Panc1 (cell line): ENCODE measurements at regions not wholly inside any gene's neighbourhood (a gene's known extent, or its start where the extent isn't known, plus 50 kb on each side); places are given as distances from the start of the nearest gene placed in this dataset.

Experiments used
- ATAC-seq: fragments of 200-7000 bp; cut with Tn5 transposase; 2 replicates; pipeline ENCODE4 v1.9.1; 2020; ENCODE audit warnings: mild to moderate bottlenecking, moderate library complexity
- BruUV-seq: library from RNA; stranded (reverse); fragments of 400-500 nt; replicated peaks from 2 replicates; lab custom pipeline; 2021; lab: Mats Ljungman, UMichigan
- CTCF ChIA-PET: fragments of 300-600 bp; sonication (Branson Sonifier 250); formaldehyde crosslinking; loops from one replicate; lab custom pipeline; 2022; ENCODE audit warnings: antibody characterized with exemption; lab: Charles Lee
- POLR2A ChIA-PET: fragments of 300-600 bp; sonication (Branson Sonifier 250); formaldehyde crosslinking; loops from one replicate; lab custom pipeline; 2022; ENCODE audit warnings: antibody characterized with exemption; lab: Charles Lee
- DNase-seq: peaks from one replicate; pipeline ENCODE4 v3.0.0-alpha.2; 2010; ENCODE audit warnings: low read depth, low spot score
- H3K27ac ChIP-seq: 2 replicates; pipeline ENCODE4 v1.5.1; 2011; ENCODE audit warnings: mild to moderate bottlenecking, low read length, inconsistent platforms
- H3K27me3 ChIP-seq: fragments of 200-500 bp; sonication (Bioruptor generic); 2 replicates; pipeline ENCODE4 v1.6.0; 2014; ENCODE audit warnings: low read length, inconsistent platforms; ENCODE audit not compliant: control insufficient read depth, insufficient read depth
- H3K36me3 ChIP-seq: fragments of 200-500 bp; sonication (Bioruptor generic); 2 replicates; pipeline ENCODE4 v1.5.1; 2014; ENCODE audit warnings: inconsistent platforms, mild to moderate bottlenecking, low read length, moderate library complexity; ENCODE audit not compliant: control insufficient read depth, insufficient read depth
- H3K4me1 ChIP-seq: 2 replicates; pipeline ENCODE4 v1.5.1; 2011; ENCODE audit warnings: inconsistent platforms, mild to moderate bottlenecking, low read length, moderate library complexity; ENCODE audit not compliant: control insufficient read depth, insufficient read depth
- H3K4me3 ChIP-seq, 2 experiments: 2 replicates each; pipeline ENCODE4 v1.5.1; 2011 to 2012; ENCODE audit warnings: low read depth in 2 of 2, low read length in 2 of 2, mild to moderate bottlenecking in 2 of 2, inconsistent platforms in 1 of 2, moderate library complexity in 1 of 2
- H3K9me3 ChIP-seq: fragments of 200-500 bp; sonication (Bioruptor generic); 2 replicates; pipeline ENCODE4 v1.5.1; 2014; ENCODE audit warnings: low read depth, mild to moderate bottlenecking, inconsistent platforms, low read length, moderate library complexity; ENCODE audit not compliant: control insufficient read depth, insufficient read depth
- CTCF ChIP-seq: fragments of 450-650 bp; IDR thresholded peaks from 2 replicates; pipeline ENCODE4 v1.5.1; 2017; ENCODE audit warnings: mild to moderate bottlenecking
- POLR2AphosphoS5 ChIP-seq: IDR thresholded peaks from 2 replicates; pipeline ENCODE4 v1.6.1; 2012; ENCODE audit warnings: mild to moderate bottlenecking, low read depth, low read length, moderate library complexity
- REST ChIP-seq, 2 experiments: IDR thresholded peaks; 2 replicates each; pipeline ENCODE4 v1.6.1; 2011 to 2012; ENCODE audit warnings: low read depth in 2 of 2, control low read depth in 1 of 2, low read length in 1 of 2, mild to moderate bottlenecking in 1 of 2, moderate library complexity in 1 of 2; ENCODE audit not compliant: insufficient read depth in 1 of 2
- SIN3A ChIP-seq: IDR thresholded peaks from 2 replicates; pipeline ENCODE4 v1.6.1; 2012; ENCODE audit warnings: low read depth, mild to moderate bottlenecking, low read length, moderate library complexity, borderline replicate concordance; ENCODE audit not compliant: insufficient read depth
- TCF7L2 ChIP-seq: IDR thresholded peaks from 2 replicates; pipeline ENCODE4 v1.6.1; 2011; ENCODE audit warnings: mild to moderate bottlenecking, low read depth, low read length, inconsistent platforms
- in situ Hi-C: cut with HindIII; loops from 2 replicates; pipeline ENCODE4 v1.10.0; 2016; ENCODE audit warnings: low sequenced_read_pairs, low pct_unique_long_range_greater_than_20kb
- intact Hi-C: fragments of 100-400 bp; cut with micrococcal nuclease; formaldehyde crosslinking; loops from one replicate; pipeline ENCODE4 v1.10.0; 2022; ENCODE audit not compliant: unreplicated experiment

- H3K4me1 ChIP-seq: no peaks in the 10 kb centered on the region
- intact Hi-C loops: no loop called here
- no peak for DNase-seq
- no peak overlapping the region for H3K4me3 ChIP-seq
- TF ChIP-seq SIN3A: no peak
- no peak for TF ChIP-seq CTCF
- TF ChIP-seq TCF7L2: no peak
- TF ChIP-seq REST (IDR thresholded peaks at IDR 0.05; ENCODE audit: insufficient read depth in 1 of 2, low read depth in 2 of 2, low read length in 1 of 2): no peak
- TF ChIP-seq POLR2AphosphoS5: no peak
- H3K27ac ChIP-seq: no peak overlapping the region
- no peaks in the 10 kb centered on the region for H3K27me3 ChIP-seq
- ChIA-PET POLR2A (no interaction called here), CTCF (no interaction called here)
- ATAC-seq: no peak
- no peaks in the 10 kb centered on the region for H3K9me3 ChIP-seq
- no peaks in the 10 kb centered on the region for H3K36me3 ChIP-seq
- in situ Hi-C loops: no loop called here
- BruUV-seq: no TSS peak
Observed at GRCh38 chr2:204065566-204065965, 129.0 kb downstream of the ICOS start.

GRCh38 chr2:204066051-204066450 lies 129.5 kb downstream of the ICOS start:
- no peaks in the 10 kb centered on the region for H3K9me3 ChIP-seq
- H3K36me3 ChIP-seq: no peaks in the 10 kb centered on the region
- ATAC-seq (no peak), DNase-seq (no peak)
- no peak overlapping the region for H3K27ac ChIP-seq
- POLR2A ChIA-PET: no interaction called here
- H3K4me3 ChIP-seq: no peak overlapping the region
- H3K27me3 ChIP-seq: no peaks in the 10 kb centered on the region
- in situ Hi-C loops (no loop called here), intact Hi-C loops (no loop called here)
- CTCF ChIA-PET: no interaction called here
- H3K4me1 ChIP-seq: no peaks in the 10 kb centered on the region
- TF ChIP-seq POLR2AphosphoS5 (no peak), TCF7L2 (no peak), CTCF (no peak), SIN3A (no peak), REST (IDR thresholded peaks at IDR 0.05; ENCODE audit: insufficient read depth in 1 of 2, low read depth in 2 of 2, low read length in 1 of 2) (no peak)
- no TSS peak for BruUV-seq
